H1 (cell line): ENCODE measurements at regions not wholly inside any gene's neighbourhood (a gene's known extent, or its start where the extent isn't known, plus 50 kb on each side); places are given as distances from the start of the nearest gene placed in this dataset.

ENCODE experiments used
- CTCF ChIA-PET: fragments of 300-600 bp; sonication (Branson Sonifier 250); formaldehyde crosslinking; loops from one replicate; lab custom pipeline; 2021; ENCODE audit not compliant: partially characterized antibody; lab: Charles Lee
- POLR2A ChIA-PET: fragments of 300-600 bp; sonication (Branson Sonifier 250); formaldehyde crosslinking; loops from one replicate; lab custom pipeline; 2021; ENCODE audit warnings: inconsistent platforms; ENCODE audit not compliant: partially characterized antibody; lab: Charles Lee
- DNase-seq, 2 experiments: peaks; one replicate each; pipeline versions ENCODE4 v3.0.0 to v3.0.0-alpha.2; 2010 to 2022; ENCODE audit warnings: low spot score in 2 of 2, low read depth in 1 of 2, mixed read lengths in 1 of 2
- FAIRE-seq: peaks from 2 replicates; lab custom pipeline; 2011; peaks lifted over from hg19 to GRCh38; lab: Jason Lieb, UNC
- H2AFZ ChIP-seq: 2 replicates; pipeline ENCODE4 v1.8.1; 2012; ENCODE audit warnings: low read length, inconsistent platforms
- H2AK5ac ChIP-seq: 2 replicates; pipeline ENCODE4 v1.6.1; 2013; ENCODE audit warnings: low read depth, low read length
- H2BK120ac ChIP-seq: replicated peaks from 2 replicates; pipeline ENCODE3; 2013; ENCODE audit warnings: low read depth, low read length, inconsistent platforms
- H2BK12ac ChIP-seq: 2 replicates; pipeline ENCODE4 v1.6.1; 2013; ENCODE audit warnings: low read depth, low read length
- H2BK15ac ChIP-seq: 2 replicates; pipeline ENCODE4 v1.6.1; 2013; ENCODE audit warnings: low read length
- H2BK20ac ChIP-seq: 2 replicates; pipeline ENCODE4 v1.6.1; 2013; ENCODE audit warnings: low read length
- H2BK5ac ChIP-seq: 2 replicates; pipeline ENCODE4 v1.6.1; 2013; ENCODE audit warnings: low read depth, low read length
- H3K14ac ChIP-seq: 2 replicates; pipeline ENCODE4 v1.6.1; 2013; ENCODE audit warnings: inconsistent platforms; ENCODE audit not compliant: insufficient read length
- H3K18ac ChIP-seq: 2 replicates; pipeline ENCODE4 v1.6.1; 2013; ENCODE audit warnings: low read length; ENCODE audit errors: extremely low read depth
- H3K23ac ChIP-seq: 2 replicates; pipeline ENCODE4 v1.6.1; 2013; ENCODE audit warnings: inconsistent platforms; ENCODE audit not compliant: insufficient read length
- H3K23me2 ChIP-seq: 2 replicates; pipeline ENCODE4 v1.6.1; 2013; ENCODE audit warnings: low read depth, low read length
- H3K27ac ChIP-seq: 2 replicates; pipeline ENCODE4 v1.6.1; 2011; ENCODE audit warnings: low read depth, low read length, inconsistent platforms
- H3K27me3 ChIP-seq, 4 experiments: replicated peaks in 1 of 4; 1 replicate in 1 of 4; 2 replicates in 3 of 4; pipeline versions ENCODE4 v1.6.1 to v1.8.1; 2011 to 2013; ENCODE audit warnings: low read length in 3 of 4, mild to moderate bottlenecking in 3 of 4, inconsistent platforms in 2 of 4, mixed read lengths in 2 of 4, moderate library complexity in 1 of 4; ENCODE audit not compliant: control insufficient read depth in 3 of 4, insufficient read depth in 3 of 4; ENCODE audit errors: extremely low read depth in 1 of 4
- H3K36me3 ChIP-seq, 4 experiments: 2 replicates each; pipeline versions ENCODE4 v1.6.1 to v1.8.1; 2011 to 2013; ENCODE audit warnings: mild to moderate bottlenecking in 4 of 4, low read length in 3 of 4, moderate library complexity in 2 of 4, control low read depth in 1 of 4, inconsistent platforms in 1 of 4; ENCODE audit not compliant: insufficient read depth in 4 of 4, control insufficient read depth in 2 of 4
- H3K4ac ChIP-seq: replicated peaks from 2 replicates; pipeline ENCODE3; 2013; ENCODE audit warnings: low read length, low read depth, mixed read lengths, inconsistent platforms; ENCODE audit not compliant: insufficient read length
- H3K4me1 ChIP-seq, 4 experiments: replicated peaks in 1 of 4; 1 replicate in 1 of 4; 2 replicates in 3 of 4; pipeline versions ENCODE4 v1.6.1 to v1.8.1; 2011 to 2013; ENCODE audit warnings: low read length in 3 of 4, inconsistent platforms in 2 of 4, mixed read lengths in 1 of 4; ENCODE audit not compliant: insufficient read depth in 4 of 4, control insufficient read depth in 3 of 4
- H3K4me2 ChIP-seq, 2 experiments: 2 replicates each; pipeline versions ENCODE4 v1.6.1 to v1.8.1; 2011 to 2013; ENCODE audit warnings: low read depth in 2 of 2, low read length in 2 of 2, control low read depth in 1 of 2, inconsistent platforms in 1 of 2, mild to moderate bottlenecking in 1 of 2; ENCODE audit not compliant: insufficient read depth in 1 of 2
- H3K4me3 ChIP-seq, 4 experiments: fragments of 200-600, 300-600 bp in 1 of 4; sonication (generic), shearing (Covaris generic), sonication (Bioruptor Twin) in 1 of 4; 2 replicates each; pipeline versions ENCODE4 v1.5.1 to v1.8.1; 2011 to 2016; ENCODE audit warnings: low read length in 4 of 4, low read depth in 3 of 4, control low read depth in 2 of 4, inconsistent platforms in 2 of 4, mild to moderate bottlenecking in 2 of 4, mixed read lengths in 1 of 4, moderate library complexity in 1 of 4; ENCODE audit not compliant: insufficient read depth in 2 of 4; ENCODE audit errors: extremely low read depth in 1 of 4
- H3K56ac ChIP-seq: replicated peaks from 2 replicates; pipeline ENCODE3; 2013; ENCODE audit warnings: low read depth, mild to moderate bottlenecking, mixed read lengths, low read length, inconsistent platforms; ENCODE audit not compliant: insufficient read length
- H3K79me1 ChIP-seq: 2 replicates; pipeline ENCODE4 v1.6.1; 2013; ENCODE audit warnings: low read depth, low read length, control low read depth
- H3K79me2 ChIP-seq, 2 experiments: 2 replicates each; pipeline versions ENCODE4 v1.6.1 to v1.8.1; 2012 to 2013; ENCODE audit warnings: low read length in 2 of 2, mild to moderate bottlenecking in 2 of 2, inconsistent platforms in 1 of 2; ENCODE audit not compliant: insufficient read depth in 2 of 2, control insufficient read depth in 1 of 2
- H3K9ac ChIP-seq, 4 experiments: replicated peaks in 1 of 4; 1 replicate in 1 of 4; 2 replicates in 3 of 4; pipeline versions ENCODE4 v1.6.1 to v1.8.1; 2011 to 2013; ENCODE audit warnings: low read depth in 3 of 4, low read length in 3 of 4, control low read depth in 2 of 4, mild to moderate bottlenecking in 2 of 4, moderate library complexity in 2 of 4, inconsistent platforms in 1 of 4; ENCODE audit errors: extremely low read depth in 1 of 4
- H3K9me3 ChIP-seq, 2 experiments: 2 replicates each; pipeline versions ENCODE4 v1.6.1 to v1.8.1; 2012 to 2013; ENCODE audit warnings: mild to moderate bottlenecking in 2 of 2, moderate library complexity in 2 of 2, control low read depth in 1 of 2, inconsistent platforms in 1 of 2, low read depth in 1 of 2, low read length in 1 of 2, mixed read lengths in 1 of 2; ENCODE audit not compliant: insufficient read depth in 2 of 2
- H4K20me1 ChIP-seq, 2 experiments: replicated peaks in 1 of 2; 2 replicates each; pipeline versions ENCODE3 to v1.8.1; 2011 to 2013; ENCODE audit warnings: inconsistent platforms in 2 of 2, low read length in 2 of 2, mild to moderate bottlenecking in 1 of 2; ENCODE audit not compliant: insufficient read depth in 2 of 2, control insufficient read depth in 1 of 2
- H4K5ac ChIP-seq: 2 replicates; pipeline ENCODE4 v1.6.1; 2013; ENCODE audit warnings: low read length, low read depth, mixed read lengths, inconsistent platforms; ENCODE audit not compliant: insufficient read length
- H4K8ac ChIP-seq: 2 replicates; pipeline ENCODE4 v1.8.0; 2013; ENCODE audit warnings: mild to moderate bottlenecking, moderate library complexity, low read length, inconsistent platforms; ENCODE audit not compliant: insufficient read depth; ENCODE audit errors: extremely low read depth
- H4K91ac ChIP-seq: replicated peaks from 2 replicates; pipeline ENCODE3; 2013; ENCODE audit warnings: low read length, mixed read lengths, inconsistent platforms; ENCODE audit not compliant: insufficient read length
- CHD2 ChIP-seq: IDR thresholded peaks from 2 replicates; pipeline ENCODE4 v1.6.1; 2012; ENCODE audit warnings: low read length, improper control_type of control experiment
- CREB1 ChIP-seq: IDR thresholded peaks from 2 replicates; pipeline ENCODE4 v1.6.1; 2012; ENCODE audit warnings: inconsistent platforms
- EGR1 ChIP-seq: IDR thresholded peaks from 2 replicates; pipeline ENCODE4 v1.6.1; 2011; ENCODE audit warnings: low read depth, low read length, borderline replicate concordance
- EP300 ChIP-seq, 2 experiments: IDR thresholded peaks; 1 replicate in 1 of 2; 2 replicates in 1 of 2; pipeline ENCODE4 v1.6.1; 2011 to 2012; ENCODE audit warnings: low read depth in 2 of 2, low read length in 2 of 2, mild to moderate bottlenecking in 2 of 2, borderline replicate concordance in 1 of 2, inconsistent platforms in 1 of 2, moderate library complexity in 1 of 2
- FOSL1 ChIP-seq: IDR thresholded peaks from 2 replicates; pipeline ENCODE4 v1.6.1; 2011; ENCODE audit warnings: mild to moderate bottlenecking, low read depth, low read length, moderate library complexity; ENCODE audit not compliant: insufficient read depth
- GTF2F1 ChIP-seq: IDR thresholded peaks from 2 replicates; pipeline ENCODE4 v1.6.1; 2012; ENCODE audit warnings: low read depth, low read length, improper control_type of control experiment, borderline replicate concordance
- KDM4A ChIP-seq: IDR thresholded peaks from one replicate; pipeline ENCODE4 v1.7.1; 2012; ENCODE audit warnings: low read depth, mild to moderate bottlenecking, moderate library complexity, low read length, inconsistent platforms; ENCODE audit not compliant: severe bottlenecking
- NANOG ChIP-seq: IDR thresholded peaks from 2 replicates; pipeline ENCODE4 v1.6.1; 2011; ENCODE audit warnings: low read length, low read depth, mild to moderate bottlenecking, inconsistent platforms; ENCODE audit not compliant: insufficient read depth, poor library complexity, severe bottlenecking
- POU5F1 ChIP-seq: IDR thresholded peaks from 2 replicates; pipeline ENCODE4 v1.6.1; 2011; ENCODE audit warnings: low read depth, mild to moderate bottlenecking, low read length, moderate library complexity
- RNF2 ChIP-seq: fragments of 200-900, 300-1000 bp; sonication (generic); IDR thresholded peaks from 2 replicates; pipeline ENCODE4 v1.7.1; 2016; ENCODE audit warnings: borderline replicate concordance, low read depth, mild to moderate bottlenecking, antibody characterized with exemption, low read length; ENCODE audit not compliant: poor library complexity, severe bottlenecking; ENCODE audit errors: missing control alignments
- WGBS, 2 experiments: shearing (Covaris generic) in 1 of 2; methylation state at CpG; one replicate each; pipeline versions ENCODE4 v1.1.6 to v1.1.7; 2013 to 2015; ENCODE audit warnings: low lambda C conversion rate in 2 of 2, mixed read lengths in 2 of 2, inconsistent platforms in 1 of 2, low coverage in 1 of 2, missing lambda C conversion rate in 1 of 2; ENCODE audit not compliant: insufficient replicate concordance in 2 of 2, insufficient coverage in 1 of 2, insufficient read length in 1 of 2; ENCODE audit errors: extremely low coverage in 1 of 2, missing lambda C conversion rate in 1 of 2; 5-methylcytosine and 5-hydroxymethylcytosine counted together
- TF ChIP-seq, protein P1 (sequence below): IDR thresholded peaks from 2 replicates; pipeline ENCODE4 v1.6.1; 2012; ENCODE audit warnings: inconsistent platforms
- TF ChIP-seq, protein P2 (sequence below): IDR thresholded peaks from 2 replicates; pipeline ENCODE4 v1.6.1; 2012; ENCODE audit warnings: low read length, inconsistent platforms

DNA sequence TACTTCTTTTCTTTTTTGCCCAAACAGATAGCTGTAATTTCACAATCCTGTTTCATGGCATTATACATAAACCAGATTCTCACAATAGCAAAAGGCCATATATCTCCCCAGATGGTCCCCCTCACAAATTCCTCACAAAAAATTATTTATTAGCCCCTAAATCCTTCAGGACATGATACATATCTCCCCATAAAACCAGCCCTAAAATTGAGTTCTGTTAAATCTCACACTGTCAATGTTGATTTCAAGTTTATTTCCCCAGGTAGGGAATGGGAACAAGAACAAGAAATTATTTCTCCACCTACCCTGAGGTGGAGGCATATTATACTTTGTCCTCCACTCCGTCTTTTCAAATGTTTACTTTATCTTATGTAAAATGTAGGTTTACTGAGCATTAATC lies 163.4 kb upstream of the CHRM3 start:
- Histone ChIP-seq H3K79me2 (no peaks in the 10 kb centered on the region), H3K36me3 (no peaks in the 10 kb centered on the region; a peak in 1 of 8 replicates), H3K4me2 (no peak overlapping the region), H3K4ac (no peak overlapping the region), H2AK5ac (no peak overlapping the region), H2BK5ac (no peak overlapping the region), H3K18ac (no peak overlapping the region), H3K9ac (no peak overlapping the region), H2BK15ac (no peak overlapping the region), H3K14ac (no peak overlapping the region), H2BK120ac (no peak overlapping the region), H2AFZ (no peak overlapping the region), H4K20me1 (no peaks in the 10 kb centered on the region), H4K91ac (no peak overlapping the region), H3K79me1 (no peaks in the 10 kb centered on the region), H3K27me3 (no peaks in the 10 kb centered on the region), H3K23me2 (no peaks in the 10 kb centered on the region), H3K4me3 (no peak overlapping the region), H3K4me1 (no peaks in the 10 kb centered on the region), H2BK20ac (no peak overlapping the region), H4K8ac (no peak overlapping the region), H3K9me3 (peaks cover 3 to 10% of the 10 kb centered on the region in 2 experiments; a peak in 1 of 4 replicates), H3K23ac (no peak overlapping the region), H2BK12ac (no peak overlapping the region), H4K5ac (no peak overlapping the region), H3K27ac (no peak overlapping the region), H3K56ac (no peak overlapping the region)
- DNase-seq (no peak), FAIRE-seq (no peak)
- TF ChIP-seq GTF2F1 (no peak), NANOG (no peak), RNF2 (no peak), FOSL1 (no peak), EGR1 (no peak), POU5F1 (no peak), KDM4A (no peak), CHD2 (no peak), CREB1 (no peak), EP300 (IDR thresholded peaks at IDR 0.05; ENCODE audit: borderline replicate concordance in 1 of 2, low read depth in 2 of 2, low read length in 2 of 2) (no peak)
- TF ChIP-seq, protein P1, sequence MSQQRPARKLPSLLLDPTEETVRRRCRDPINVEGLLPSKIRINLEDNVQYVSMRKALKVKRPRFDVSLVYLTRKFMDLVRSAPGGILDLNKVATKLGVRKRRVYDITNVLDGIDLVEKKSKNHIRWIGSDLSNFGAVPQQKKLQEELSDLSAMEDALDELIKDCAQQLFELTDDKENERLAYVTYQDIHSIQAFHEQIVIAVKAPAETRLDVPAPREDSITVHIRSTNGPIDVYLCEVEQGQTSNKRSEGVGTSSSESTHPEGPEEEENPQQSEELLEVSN: no peak
- TF ChIP-seq, protein P2, sequence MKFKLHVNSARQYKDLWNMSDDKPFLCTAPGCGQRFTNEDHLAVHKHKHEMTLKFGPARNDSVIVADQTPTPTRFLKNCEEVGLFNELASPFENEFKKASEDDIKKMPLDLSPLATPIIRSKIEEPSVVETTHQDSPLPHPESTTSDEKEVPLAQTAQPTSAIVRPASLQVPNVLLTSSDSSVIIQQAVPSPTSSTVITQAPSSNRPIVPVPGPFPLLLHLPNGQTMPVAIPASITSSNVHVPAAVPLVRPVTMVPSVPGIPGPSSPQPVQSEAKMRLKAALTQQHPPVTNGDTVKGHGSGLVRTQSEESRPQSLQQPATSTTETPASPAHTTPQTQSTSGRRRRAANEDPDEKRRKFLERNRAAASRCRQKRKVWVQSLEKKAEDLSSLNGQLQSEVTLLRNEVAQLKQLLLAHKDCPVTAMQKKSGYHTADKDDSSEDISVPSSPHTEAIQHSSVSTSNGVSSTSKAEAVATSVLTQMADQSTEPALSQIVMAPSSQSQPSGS: no peak
- 91% methylated on average over 1 of the region's 1 CpG; no CpG with 5 or more reads in 1 of the 2 experiments for WGBS, 2 experiments
- POLR2A ChIA-PET: no interaction called here
- CTCF ChIA-PET: no interaction called here
